Liver (tissue), 3 donors: ENCODE measurements at regions not wholly inside any gene's neighbourhood (a gene's known extent, or its start where the extent isn't known, plus 50 kb on each side); places are given as distances from the start of the nearest gene placed in this dataset.

Source experiments
- ATF3 ChIP-seq: IDR thresholded peaks from 2 replicates; pipeline ENCODE4 v1.6.1; 2016; ENCODE audit warnings: antibody characterized with exemption
- CTCF ChIP-seq: fragments of 150-350 bp; IDR thresholded peaks from 2 replicates; pipeline ENCODE4 v1.5.1; 2017; ENCODE audit warnings: improper control_type of control experiment, low read depth, low read length; ENCODE audit not compliant: missing input control
- RAD21 ChIP-seq, 2 donors: IDR thresholded peaks; 2 replicates each; pipeline ENCODE4 v1.6.1; 2016; ENCODE audit warnings: antibody characterized with exemption in 2 of 2, mild to moderate bottlenecking in 2 of 2
- SP1 ChIP-seq: IDR thresholded peaks from 2 replicates; pipeline ENCODE4 v1.6.1; 2018; ENCODE audit warnings: antibody characterized with exemption, mild to moderate bottlenecking
- TAF1 ChIP-seq: conservative IDR thresholded peaks from 2 replicates; pipeline ENCODE4 v1.6.1; 2016; ENCODE audit warnings: antibody characterized with exemption, mild to moderate bottlenecking
- YY1 ChIP-seq: IDR thresholded peaks from 2 replicates; pipeline ENCODE4 v1.6.1; 2016; ENCODE audit warnings: antibody characterized with exemption, mild to moderate bottlenecking
- donor health status: healthy.
- donor health status: healthy.

GRCh38 chrX:129230168-129230567 lies 293.1 kb downstream of the SMARCA1 start:
- no peak for TF ChIP-seq CTCF
- no peak for TF ChIP-seq TAF1
- no peak for TF ChIP-seq YY1
- no peak for TF ChIP-seq RAD21 (IDR thresholded peaks at IDR 0.05)
- no peak for TF ChIP-seq SP1
- no peak for TF ChIP-seq ATF3
